Tibial artery (tissue), 4 donors: ENCODE measurements at regions not wholly inside any gene's neighbourhood (a gene's known extent, or its start where the extent isn't known, plus 50 kb on each side); places are given as distances from the start of the nearest gene placed in this dataset.

ENCODE experiments used
- DNase-seq, 2 donors: peaks; one replicate each; pipeline ENCODE4 v3.0.0-alpha.2; 2019
- H3K27ac ChIP-seq, 2 donors: fragments of 200-600 bp; sonication (generic) in 1 of 2; 1 replicate in 1 of 2; 2 replicates in 1 of 2; pipeline ENCODE4 v1.5.1; 2018 to 2019; ENCODE audit warnings: mild to moderate bottlenecking in 1 of 2
- H3K27me3 ChIP-seq, 2 donors: fragments of 200-600 bp; sonication (generic) in 1 of 2; one replicate each; pipeline versions ENCODE4 v1.5.1 to v1.6.0; 2016 to 2019
- H3K36me3 ChIP-seq, 3 donors: fragments of 200-600 bp; sonication (generic) in 2 of 3; one replicate each; pipeline ENCODE4 v1.5.1; 2016 to 2019; ENCODE audit warnings: mild to moderate bottlenecking in 2 of 3
- H3K4me1 ChIP-seq, 4 donors: fragments of 200-600 bp; sonication (generic) in 2 of 4; 1 replicate in 3 of 4; 2 replicates in 1 of 4; pipeline ENCODE4 v1.5.1; 2016 to 2019
- H3K4me3 ChIP-seq, 2 donors: fragments of 200-600 bp; sonication (generic) in 1 of 2; 1 replicate in 1 of 2; 2 replicates in 1 of 2; pipeline ENCODE4 v1.5.1; 2018 to 2019; ENCODE audit warnings: mild to moderate bottlenecking in 2 of 2
- H3K9me3 ChIP-seq, 3 donors: fragments of 200-600 bp; sonication (generic) in 1 of 3; one replicate each; pipeline ENCODE4 v1.5.1; 2016 to 2019
- intact Hi-C: fragments of 100-400 bp; cut with DNase I; formaldehyde crosslinking; loops from one replicate; pipeline ENCODE4 v1.15.0; 2023; ENCODE audit warnings: low total_unique reads
- TF ChIP-seq, protein P1 (sequence below), 2 experiments: fragments of 200-600 bp in 1 of 2; fragments of 450-650 bp in 1 of 2; IDR thresholded peaks; one replicate each; pipeline ENCODE4 v1.5.1; 2017 to 2019; ENCODE audit warnings: antibody characterized with exemption in 2 of 2, mild to moderate bottlenecking in 1 of 2, moderate library complexity in 1 of 2

DNA sequence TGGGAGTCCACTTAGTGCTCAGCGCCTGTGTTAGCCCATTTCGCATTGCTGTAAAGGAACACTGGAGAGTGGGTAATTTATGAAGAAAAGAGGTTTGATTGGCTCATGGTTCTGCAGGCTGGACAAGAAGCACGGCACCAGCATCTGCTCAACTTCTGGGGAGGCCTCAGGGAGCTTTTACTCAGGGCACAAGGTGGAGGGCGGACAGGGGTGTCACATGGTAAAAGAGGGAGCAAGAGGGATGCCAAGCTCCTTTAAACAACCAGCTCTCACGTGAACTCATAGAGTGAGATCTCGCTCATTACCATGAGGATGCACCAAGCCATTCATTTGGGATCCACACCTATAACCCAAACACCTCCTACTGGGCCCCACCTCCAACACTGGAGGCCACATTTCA lies 181.4 kb upstream of the TLE3 start:
- H3K27me3 ChIP-seq, result no peaks in the 10 kb centered on the region
- H3K27ac ChIP-seq, result no peak overlapping the region
- H3K4me3 ChIP-seq, result no peak overlapping the region
- H3K36me3 ChIP-seq, result no peaks in the 10 kb centered on the region
- H3K4me1 ChIP-seq, result peaks cover 0 to 11% (median 1%) of the 10 kb centered on the region in 4 donors
- TF ChIP-seq, protein P1, sequence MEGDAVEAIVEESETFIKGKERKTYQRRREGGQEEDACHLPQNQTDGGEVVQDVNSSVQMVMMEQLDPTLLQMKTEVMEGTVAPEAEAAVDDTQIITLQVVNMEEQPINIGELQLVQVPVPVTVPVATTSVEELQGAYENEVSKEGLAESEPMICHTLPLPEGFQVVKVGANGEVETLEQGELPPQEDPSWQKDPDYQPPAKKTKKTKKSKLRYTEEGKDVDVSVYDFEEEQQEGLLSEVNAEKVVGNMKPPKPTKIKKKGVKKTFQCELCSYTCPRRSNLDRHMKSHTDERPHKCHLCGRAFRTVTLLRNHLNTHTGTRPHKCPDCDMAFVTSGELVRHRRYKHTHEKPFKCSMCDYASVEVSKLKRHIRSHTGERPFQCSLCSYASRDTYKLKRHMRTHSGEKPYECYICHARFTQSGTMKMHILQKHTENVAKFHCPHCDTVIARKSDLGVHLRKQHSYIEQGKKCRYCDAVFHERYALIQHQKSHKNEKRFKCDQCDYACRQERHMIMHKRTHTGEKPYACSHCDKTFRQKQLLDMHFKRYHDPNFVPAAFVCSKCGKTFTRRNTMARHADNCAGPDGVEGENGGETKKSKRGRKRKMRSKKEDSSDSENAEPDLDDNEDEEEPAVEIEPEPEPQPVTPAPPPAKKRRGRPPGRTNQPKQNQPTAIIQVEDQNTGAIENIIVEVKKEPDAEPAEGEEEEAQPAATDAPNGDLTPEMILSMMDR (IDR thresholded peaks at IDR 0.05), result no peak
- no peak for DNase-seq
- no peaks in the 10 kb centered on the region for H3K9me3 ChIP-seq
- intact Hi-C loops, result no loop called here

DNA sequence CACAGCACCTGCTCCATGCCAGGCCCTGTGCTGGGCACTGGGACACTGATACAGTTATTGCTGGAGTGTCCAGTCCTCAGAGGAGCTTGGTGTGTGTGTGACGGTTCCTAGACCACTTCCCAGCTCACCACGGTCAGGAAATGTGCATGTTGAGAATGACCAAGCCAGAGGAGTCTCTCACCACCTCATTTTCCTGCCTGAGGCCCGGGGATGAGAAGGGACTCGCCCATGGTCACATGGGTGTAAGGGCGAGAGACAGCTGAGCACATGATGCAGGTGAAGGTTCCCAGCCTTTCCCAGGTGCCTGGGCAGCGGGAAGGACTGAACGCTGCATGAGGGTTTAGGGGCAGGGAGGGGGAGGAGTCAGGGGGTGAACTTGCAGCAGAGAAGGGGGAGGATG lies 180.9 kb upstream of the TLE3 start:
- TF ChIP-seq, protein P1 (IDR thresholded peaks at IDR 0.05), result no peak

DNA sequence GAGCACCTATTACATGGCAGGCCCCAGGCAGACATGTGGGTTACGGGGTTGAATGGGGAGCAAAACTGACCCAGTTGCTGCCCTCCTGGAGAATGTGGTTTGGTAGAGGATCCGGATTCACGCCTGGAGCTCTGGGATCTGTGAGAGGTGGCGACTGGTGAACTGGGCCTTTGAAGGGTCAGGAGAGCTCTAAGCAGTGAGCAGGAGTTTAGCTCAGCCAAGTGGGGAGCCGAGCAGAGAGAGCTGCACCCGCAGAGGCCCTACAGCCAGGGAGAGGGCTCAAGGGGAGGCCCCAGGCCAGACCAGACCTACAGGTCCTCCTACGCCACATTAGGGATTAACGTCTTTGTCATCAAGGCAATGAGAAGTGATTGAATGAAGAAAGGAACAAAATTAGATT lies 179.8 kb upstream of the TLE3 start:
- Histone ChIP-seq H3K36me3 (no peaks in the 10 kb centered on the region), H3K27me3 (no peaks in the 10 kb centered on the region), H3K27ac (no peak overlapping the region), H3K4me1 (peaks cover 0 to 11% (median 2%) of the 10 kb centered on the region in 4 donors), H3K4me3 (no peak overlapping the region), H3K9me3 (no peaks in the 10 kb centered on the region)
- DNase-seq, result peak in 1 of 2 donors; percentile 15
- TF ChIP-seq, protein P1 (IDR thresholded peaks at IDR 0.05), result no peak
- intact Hi-C loops, result no loop called here

More for the DNA sequence above, 180.9 kb upstream of the TLE3 start:
- no peaks in the 10 kb centered on the region for H3K27me3 ChIP-seq
- peak in 1 of 2 donors; percentile 47 for DNase-seq
- no peak overlapping the region for H3K27ac ChIP-seq
- no peaks in the 10 kb centered on the region for H3K9me3 ChIP-seq
- peaks cover 0 to 11% (median 1%) of the 10 kb centered on the region in 4 donors for H3K4me1 ChIP-seq
- no peaks in the 10 kb centered on the region for H3K36me3 ChIP-seq
- intact Hi-C loops, result no loop called here
- no peak overlapping the region for H3K4me3 ChIP-seq

DNA sequence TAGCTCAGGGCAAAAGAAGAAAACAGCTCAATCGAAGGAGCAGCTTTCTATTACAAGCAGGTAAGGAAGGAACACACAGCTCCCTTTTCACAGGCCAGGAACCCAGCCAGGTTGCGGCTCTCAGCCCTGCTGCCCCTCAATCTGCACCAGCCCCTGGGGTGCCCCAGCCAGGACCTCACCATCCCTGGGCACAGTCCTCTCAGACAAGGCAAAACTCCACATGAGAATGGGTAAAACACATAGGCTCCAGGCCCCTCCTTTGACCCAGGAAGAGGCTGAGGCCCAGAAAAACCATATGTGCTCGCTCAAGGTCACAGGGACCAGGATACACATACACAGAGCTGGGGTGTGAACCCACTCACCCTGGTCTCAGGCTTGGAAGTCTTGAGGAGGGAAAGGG lies 178.7 kb upstream of the TLE3 start:
- Histone ChIP-seq H3K27me3 (no peaks in the 10 kb centered on the region), H3K4me1 (peaks cover 0 to 12% (median 12%) of the 10 kb centered on the region in 4 donors), H3K9me3 (no peaks in the 10 kb centered on the region), H3K27ac (no peak overlapping the region), H3K4me3 (no peak overlapping the region), H3K36me3 (no peaks in the 10 kb centered on the region)
- TF ChIP-seq, protein P1 (IDR thresholded peaks at IDR 0.05), result no peak
- peak in 1 of 2 donors; percentile 35 for DNase-seq
- intact Hi-C loops, result no loop called here

DNA sequence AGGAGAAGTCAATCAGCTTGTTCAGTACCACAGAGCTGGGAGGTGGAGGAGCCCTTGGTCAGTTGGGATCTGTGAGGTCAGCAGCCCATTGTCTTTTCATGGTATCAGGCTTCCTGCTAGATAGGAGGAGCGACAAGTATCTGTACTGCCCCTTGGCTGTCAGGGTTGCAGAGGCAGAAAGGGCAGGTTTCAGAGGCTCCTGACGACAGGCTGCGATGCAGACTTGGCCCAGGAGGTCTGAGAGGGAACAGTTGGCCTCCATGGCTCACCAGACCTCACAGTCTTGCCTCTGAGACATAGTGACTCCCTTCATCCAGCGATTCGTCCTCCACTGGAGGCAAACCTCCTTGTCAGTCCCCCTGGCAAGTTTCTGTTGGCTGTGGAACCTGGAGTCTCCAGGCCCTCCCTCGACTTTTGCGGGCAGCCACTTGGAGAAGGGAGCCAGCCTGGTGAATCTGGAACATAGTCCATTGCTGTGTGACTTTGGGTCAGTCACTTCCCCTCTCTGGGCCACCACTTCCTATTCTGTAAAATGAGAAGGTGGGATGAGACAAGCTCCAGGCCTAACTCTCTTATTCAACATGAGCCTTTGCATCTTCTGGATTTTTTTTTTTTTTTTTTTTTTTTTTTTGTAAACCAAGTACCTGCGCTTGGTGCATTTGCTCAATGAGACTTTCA lies 177.9 kb upstream of the TLE3 start:
- DNase-seq, result peak in 1 of 2 donors; percentile 56

More for the DNA sequence above, 177.9 kb upstream of the TLE3 start:
- intact Hi-C loops, result no loop called here
- Histone ChIP-seq H3K9me3 (no peaks in the 10 kb centered on the region), H3K4me1 (peaks cover 0 to 20% (median 19%) of the 10 kb centered on the region in 4 donors), H3K36me3 (no peaks in the 10 kb centered on the region), H3K4me3 (no peak overlapping the region), H3K27ac (no peak overlapping the region), H3K27me3 (no peaks in the 10 kb centered on the region)
- TF ChIP-seq, protein P1 (IDR thresholded peaks at IDR 0.05), result no peak
